H1 (cell line): ENCODE measurements at regions not wholly inside any gene's neighbourhood (a gene's known extent, or its start where the extent isn't known, plus 50 kb on each side); places are given as distances from the start of the nearest gene placed in this dataset.
"Not testable (repeated sequence)": the region's sequence is repeated elsewhere in the genome, so short reads cannot be mapped to it uniquely, and the experiment has no call there.

Experiments used
- CHD1 ChIP-seq: IDR thresholded peaks from 2 replicates; pipeline ENCODE4 v1.6.1; 2012; ENCODE audit warnings: low read depth, low read length, improper control_type of control experiment
- CTCF ChIP-seq, 3 experiments: IDR thresholded peaks; 1 replicate in 2 of 3; 2 replicates in 1 of 3; pipeline versions ENCODE4 v1.5.1 to v1.6.1; 2011; ENCODE audit warnings: low read length in 3 of 3, mild to moderate bottlenecking in 3 of 3, inconsistent platforms in 2 of 3, low read depth in 1 of 3, moderate library complexity in 1 of 3; ENCODE audit not compliant: insufficient read depth in 1 of 3; ENCODE audit errors: control extremely low read depth in 1 of 3
- MAFK ChIP-seq: IDR thresholded peaks from 2 replicates; pipeline ENCODE4 v1.6.1; 2012; ENCODE audit warnings: low read depth, mild to moderate bottlenecking, improper control_type of control experiment, low read length
- POLR2AphosphoS5 ChIP-seq: IDR thresholded peaks from 2 replicates; pipeline ENCODE4 v1.6.1; 2011; ENCODE audit warnings: low read depth, low read length
- RAD21 ChIP-seq, 2 experiments: IDR thresholded peaks in 1 of 2; conservative IDR thresholded peaks in 1 of 2; 2 replicates each; pipeline ENCODE4 v1.6.1; 2011; ENCODE audit warnings: low read depth in 2 of 2, low read length in 2 of 2, improper control_type of control experiment in 1 of 2, inconsistent platforms in 1 of 2, mild to moderate bottlenecking in 1 of 2, moderate library complexity in 1 of 2
- SP1 ChIP-seq: IDR thresholded peaks from 2 replicates; pipeline ENCODE4 v1.6.1; 2011; ENCODE audit warnings: low read depth, low read length

- TF ChIP-seq POLR2AphosphoS5; RAD21 (IDR thresholded peaks at IDR 0.05 in 1 of 2, conservative IDR thresholded peaks at IDR 0.05 in 1 of 2; ENCODE audit: low read depth in 2 of 2, low read length in 2 of 2); CTCF (IDR thresholded peaks at IDR 0.05; ENCODE audit: control extremely low read depth in 1 of 3, insufficient read depth in 1 of 3, low read depth in 1 of 3, low read length in 3 of 3); MAFK; SP1; CHD1: not testable (repeated sequence)
Measured at GRCh38 chr19:28545397-28545796, 667.6 kb downstream of the UQCRFS1 start.
